WTC11 (cell line): ENCODE measurements at regions not wholly inside any gene's neighbourhood (a gene's known extent, or its start where the extent isn't known, plus 50 kb on each side); places are given as distances from the start of the nearest gene placed in this dataset.

Experiments used
- ATAC-seq: fragments of 200-7000 bp; cut with Tn5 transposase; 2 replicates; pipeline ENCODE4 v1.10.0; 2021; ENCODE audit warnings: mild to moderate bottlenecking, moderate library complexity
- CTCF ChIA-PET: fragments of 300-600 bp; sonication (Branson Sonifier 250); formaldehyde crosslinking; loops from one replicate; lab custom pipeline; 2021; ENCODE audit warnings: antibody characterized with exemption; lab: Charles Lee
- POLR2A ChIA-PET: fragments of 350-600 bp; sonication (Branson Sonifier 250); formaldehyde crosslinking; loops from one replicate; lab custom pipeline; 2021; ENCODE audit warnings: antibody characterized with exemption; lab: Charles Lee
- DNase-seq: peaks from one replicate; pipeline ENCODE4 v3.0.0; 2021; ENCODE audit warnings: low spot score
- H3K27ac Mint-ChIP-seq: 2 replicates; pipeline ENCODE4 v1.8.0; 2021; ENCODE audit warnings: mixed read lengths
- H3K27me3 Mint-ChIP-seq: 2 replicates; pipeline ENCODE4 v1.8.0; 2021; ENCODE audit warnings: low read depth, mild to moderate bottlenecking, moderate library complexity, mixed read lengths
- H3K36me3 Mint-ChIP-seq: 2 replicates; pipeline ENCODE4 v1.8.0; 2021; ENCODE audit warnings: mixed read lengths
- H3K4me1 Mint-ChIP-seq: 2 replicates; pipeline ENCODE4 v1.8.0; 2022; ENCODE audit warnings: mixed read lengths
- H3K4me3 Mint-ChIP-seq: 2 replicates; pipeline ENCODE4 v1.8.0; 2021; ENCODE audit warnings: mild to moderate bottlenecking, moderate library complexity, mixed read lengths
- H3K9me3 Mint-ChIP-seq: 2 replicates; pipeline ENCODE4 v1.8.0; 2021; ENCODE audit warnings: mixed read lengths
- ATF2 ChIP-seq: sonication (generic); formaldehyde crosslinking; IDR thresholded peaks from 2 replicates; pipeline ENCODE4 v1.8.1; 2022; ENCODE audit warnings: low read depth, missing genetic modification reagents, borderline replicate concordance
- CBFB ChIP-seq: sonication (generic); formaldehyde crosslinking; IDR thresholded peaks from 2 replicates; pipeline ENCODE4 v1.8.1; 2022; ENCODE audit warnings: mild to moderate bottlenecking, low read depth, missing genetic modification reagents
- CDX4 ChIP-seq: fragments of 250-450 bp; sonication (Bioruptor Pico); IDR thresholded peaks from 2 replicates; pipeline ENCODE4 v1.9.0; 2021; ENCODE audit warnings: moderate library complexity, mild to moderate bottlenecking, inconsistent platforms, borderline replicate concordance
- E2F4 ChIP-seq: sonication (generic); formaldehyde crosslinking; IDR thresholded peaks from 2 replicates; pipeline ENCODE4 v1.8.1; 2022; ENCODE audit warnings: low read depth, mild to moderate bottlenecking, moderate library complexity, missing genetic modification reagents, borderline replicate concordance
- FOXJ3 ChIP-seq: sonication (generic); formaldehyde crosslinking; IDR thresholded peaks from 2 replicates; pipeline ENCODE4 v1.9.0; 2021; ENCODE audit warnings: missing genetic modification reagents, mild to moderate bottlenecking, borderline replicate concordance
- FOXP4 ChIP-seq: sonication (generic); formaldehyde crosslinking; IDR thresholded peaks from 2 replicates; pipeline ENCODE4 v1.8.0; 2022; ENCODE audit warnings: mild to moderate bottlenecking, missing genetic modification reagents
- HMGA2 ChIP-seq: fragments of 250-450 bp; sonication (Bioruptor Pico); IDR thresholded peaks from 2 replicates; pipeline ENCODE4 v1.4.0; 2021; ENCODE audit warnings: mild to moderate bottlenecking, moderate library complexity
- MAX ChIP-seq: sonication (generic); formaldehyde crosslinking; IDR thresholded peaks from 2 replicates; pipeline ENCODE4 v1.8.0; 2022; ENCODE audit warnings: mild to moderate bottlenecking, missing genetic modification reagents
- NFATC4 ChIP-seq: fragments of 250-450 bp; sonication (Bioruptor Pico); IDR thresholded peaks from 2 replicates; pipeline ENCODE4 v1.9.0; 2021; ENCODE audit warnings: mild to moderate bottlenecking
- NR2C2 ChIP-seq: sonication (generic); formaldehyde crosslinking; IDR thresholded peaks from 2 replicates; pipeline ENCODE4 v1.8.0; 2022; ENCODE audit warnings: mild to moderate bottlenecking, missing genetic modification reagents
- PRRX2 ChIP-seq: fragments of 250-450 bp; sonication (Bioruptor Pico); IDR thresholded peaks from 2 replicates; pipeline ENCODE4 v1.8.0; 2021; ENCODE audit warnings: mild to moderate bottlenecking
- STAT6 ChIP-seq: sonication (generic); formaldehyde crosslinking; conservative IDR thresholded peaks from 2 replicates; pipeline ENCODE4 v1.8.1; 2023; ENCODE audit warnings: mild to moderate bottlenecking, low read depth, missing genetic modification reagents, moderate library complexity
- TEAD4 ChIP-seq: sonication (generic); formaldehyde crosslinking; IDR thresholded peaks from 2 replicates; pipeline ENCODE4 v1.8.0; 2022; ENCODE audit warnings: mild to moderate bottlenecking, missing genetic modification reagents
- USF1 ChIP-seq: sonication (generic); formaldehyde crosslinking; IDR thresholded peaks from 2 replicates; pipeline ENCODE4 v1.8.0; 2022; ENCODE audit warnings: mild to moderate bottlenecking, missing genetic modification reagents
- ZNF263 ChIP-seq: sonication (generic); formaldehyde crosslinking; IDR thresholded peaks from 2 replicates; pipeline ENCODE4 v1.8.1; 2022; ENCODE audit warnings: low read depth, mild to moderate bottlenecking, moderate library complexity, missing genetic modification reagents
- ZNF281 ChIP-seq: sonication (generic); formaldehyde crosslinking; IDR thresholded peaks from 2 replicates; pipeline ENCODE4 v1.8.0; 2023; ENCODE audit warnings: mild to moderate bottlenecking, missing genetic modification reagents
- ZNF317 ChIP-seq: sonication (generic); formaldehyde crosslinking; IDR thresholded peaks from 2 replicates; pipeline ENCODE4 v1.8.1; 2023; ENCODE audit warnings: low read depth, mild to moderate bottlenecking, moderate library complexity, missing genetic modification reagents, borderline replicate concordance

GRCh38 chr12:103073630-103074029 is 116.2 kb downstream of the ASCL1 start:
- no peak overlapping the region for H3K4me3 Mint-ChIP-seq
- no peaks in the 10 kb centered on the region for H3K27me3 Mint-ChIP-seq
- H3K27ac Mint-ChIP-seq = no peak overlapping the region
- H3K9me3 Mint-ChIP-seq = peaks cover 15% of the 10 kb centered on the region
- POLR2A ChIA-PET = no interaction called here
- TF ChIP-seq MAX (CRISPR knock-in tag) (no peak), ZNF263 (CRISPR knock-in tag) (no peak), ZNF317 (CRISPR knock-in tag) (no peak), NR2C2 (CRISPR knock-in tag) (no peak), E2F4 (CRISPR knock-in tag) (no peak), NFATC4 (no peak), PRRX2 (CRISPR knock-in tag) (no peak), FOXP4 (CRISPR knock-in tag) (no peak), HMGA2 (CRISPR knock-in tag) (no peak), CDX4 (CRISPR knock-in tag) (no peak), CBFB (CRISPR knock-in tag) (no peak), STAT6 (no peak), FOXJ3 (CRISPR knock-in tag) (no peak), ATF2 (CRISPR knock-in tag) (no peak), USF1 (CRISPR knock-in tag) (no peak), ZNF281 (no peak), TEAD4 (CRISPR knock-in tag) (no peak)
- DNase-seq (no peak), ATAC-seq (no peak)
- H3K4me1 Mint-ChIP-seq = no peaks in the 10 kb centered on the region
- H3K36me3 Mint-ChIP-seq = no peaks in the 10 kb centered on the region
- CTCF ChIA-PET = no interaction called here
